ENCODE measurements at regions not wholly inside any gene's neighbourhood (a gene's known extent, or its start where the extent isn't known, plus 50 kb on each side); places are given as distances from the start of the nearest gene placed in this dataset.

DNA sequence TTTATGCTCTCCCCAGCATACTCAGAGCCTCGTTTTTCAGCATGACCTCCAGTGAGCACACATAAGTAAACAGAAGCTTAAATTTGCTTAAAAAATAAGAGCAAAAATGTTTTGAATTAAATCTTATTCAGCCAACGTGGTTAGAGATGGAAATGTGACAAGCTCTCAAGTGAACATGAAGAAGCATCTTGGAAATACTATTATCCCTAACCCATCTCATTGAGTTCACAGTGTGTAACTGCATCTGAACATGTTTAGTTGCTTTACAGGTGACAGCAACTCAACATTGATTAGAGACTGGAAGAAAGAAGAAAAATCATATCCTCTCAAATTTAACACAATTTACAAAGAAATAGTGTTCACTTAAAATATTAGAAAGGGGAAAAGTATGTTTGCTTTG lies 1785.1 kb downstream of the MAT2B start:
- Mint-ChIP-seq H3K27ac (no peak overlapping the region), H3K36me3 (ENCODE audit: low read depth) (no peaks in the 10 kb centered on the region), H3K9me3 (no peaks in the 10 kb centered on the region), H3K4me3 (no peak overlapping the region), H3K4me1 (ENCODE audit: low read depth) (no peaks in the 10 kb centered on the region), H3K27me3 (no peaks in the 10 kb centered on the region)
- intact Hi-C loops (cut with micrococcal nuclease), result no loop called here

DNA sequence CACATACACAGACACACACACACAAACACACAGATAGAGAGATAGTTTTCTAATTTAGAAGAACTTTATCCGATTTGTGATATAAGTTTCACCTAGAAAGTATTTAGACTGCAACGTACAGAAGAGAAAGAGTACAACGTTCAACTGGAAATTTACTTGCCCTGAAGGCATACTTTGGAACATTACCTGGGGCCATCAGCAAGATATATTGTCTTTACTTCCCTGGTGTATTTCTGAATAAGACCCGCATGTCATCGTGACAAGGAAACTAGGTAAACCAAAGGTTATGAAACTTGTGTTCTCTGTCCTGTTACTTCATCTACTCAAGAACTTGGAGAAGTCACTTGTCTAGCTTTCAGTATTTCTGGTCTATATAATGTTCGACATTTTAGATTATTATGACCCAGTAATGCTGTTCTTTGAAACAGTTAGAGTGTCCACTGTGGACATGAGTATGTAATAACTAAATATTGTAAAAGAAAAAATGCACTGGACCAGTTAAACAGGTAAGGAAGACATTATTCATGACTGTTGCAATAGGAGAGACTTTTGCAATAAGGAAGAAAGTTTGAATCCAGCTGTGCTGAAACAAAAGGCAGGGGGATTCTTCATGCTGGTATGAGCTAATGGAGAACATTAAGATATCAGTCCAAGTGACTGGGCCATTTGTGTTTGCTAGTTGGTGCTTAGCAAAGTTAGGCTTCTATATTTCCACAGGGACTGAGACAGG lies 1791.1 kb downstream of the MAT2B start:
- Mint-ChIP-seq H3K4me3 (no peak overlapping the region), H3K36me3 (ENCODE audit: low read depth) (no peaks in the 10 kb centered on the region), H3K9me3 (peaks cover 7% of the 10 kb centered on the region), H3K4me1 (ENCODE audit: low read depth) (no peaks in the 10 kb centered on the region), H3K27me3 (no peaks in the 10 kb centered on the region), H3K27ac (no peak overlapping the region)
- intact Hi-C loops (cut with micrococcal nuclease), result no loop called here

DNA sequence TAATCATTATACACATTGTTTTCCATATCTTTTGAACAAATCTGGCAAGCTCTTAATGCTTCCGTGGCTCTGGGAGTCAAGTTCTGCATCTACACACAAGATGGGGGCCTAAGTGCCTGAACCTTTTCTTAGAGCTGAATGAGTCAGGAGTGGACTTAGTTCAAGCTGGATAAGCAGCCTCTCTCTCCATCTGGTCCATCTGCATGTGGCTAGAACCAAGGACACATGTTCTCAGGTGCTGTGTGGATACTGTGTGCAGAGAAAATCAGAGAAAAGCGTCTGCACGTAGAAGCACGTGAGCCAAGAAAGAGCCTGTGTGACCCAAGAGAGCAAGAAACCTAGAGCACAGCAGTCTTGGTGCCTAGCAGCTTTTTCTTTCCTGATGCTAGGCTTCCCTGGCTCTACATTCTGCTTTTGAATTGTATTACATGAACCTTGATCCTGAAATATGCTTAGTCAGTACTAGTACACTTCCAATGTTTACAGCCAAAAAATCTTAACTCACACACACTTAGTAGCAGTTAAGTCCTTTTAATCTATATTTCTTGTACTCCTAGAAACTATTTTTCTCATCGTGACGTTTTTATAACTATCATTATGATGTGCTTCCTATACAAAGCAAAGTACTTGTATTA lies 1798.9 kb downstream of the MAT2B start:
- Mint-ChIP-seq H3K36me3 (ENCODE audit: low read depth) (no peaks in the 10 kb centered on the region), H3K4me1 (ENCODE audit: low read depth) (no peaks in the 10 kb centered on the region), H3K27ac (no peak overlapping the region), H3K9me3 (peaks cover 20% of the 10 kb centered on the region), H3K4me3 (no peak overlapping the region), H3K27me3 (no peaks in the 10 kb centered on the region)
- intact Hi-C loops (cut with micrococcal nuclease), result no loop called here

DNA sequence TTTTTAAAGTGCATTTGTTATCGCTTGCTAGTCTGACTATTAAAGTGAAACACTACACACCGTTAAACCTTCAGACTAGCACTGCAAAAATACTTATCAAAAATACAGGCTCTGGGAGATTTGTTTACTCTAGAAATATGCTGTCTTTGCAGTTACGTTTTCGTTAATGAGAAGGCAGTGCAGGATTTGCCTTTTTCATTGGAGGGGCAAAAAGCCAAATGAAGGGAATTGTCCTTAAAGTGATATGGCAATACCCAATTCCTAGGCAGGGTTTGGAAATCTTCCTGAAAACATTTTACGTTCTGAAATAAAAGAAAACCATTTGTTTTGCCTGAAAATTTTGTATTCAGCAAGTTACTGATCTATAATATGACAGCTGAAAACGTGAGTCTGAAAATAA lies 1800.2 kb downstream of the MAT2B start:
- intact Hi-C loops (cut with micrococcal nuclease), result no loop called here
- no peaks in the 10 kb centered on the region for H3K36me3 Mint-ChIP-seq (ENCODE audit: low read depth)
- no peak overlapping the region for H3K4me3 Mint-ChIP-seq
- no peaks in the 10 kb centered on the region for H3K27me3 Mint-ChIP-seq
- H3K4me1 Mint-ChIP-seq (ENCODE audit: low read depth), result no peaks in the 10 kb centered on the region
- peaks cover 29% of the 10 kb centered on the region for H3K9me3 Mint-ChIP-seq
- H3K27ac Mint-ChIP-seq, result no peak overlapping the region

DNA sequence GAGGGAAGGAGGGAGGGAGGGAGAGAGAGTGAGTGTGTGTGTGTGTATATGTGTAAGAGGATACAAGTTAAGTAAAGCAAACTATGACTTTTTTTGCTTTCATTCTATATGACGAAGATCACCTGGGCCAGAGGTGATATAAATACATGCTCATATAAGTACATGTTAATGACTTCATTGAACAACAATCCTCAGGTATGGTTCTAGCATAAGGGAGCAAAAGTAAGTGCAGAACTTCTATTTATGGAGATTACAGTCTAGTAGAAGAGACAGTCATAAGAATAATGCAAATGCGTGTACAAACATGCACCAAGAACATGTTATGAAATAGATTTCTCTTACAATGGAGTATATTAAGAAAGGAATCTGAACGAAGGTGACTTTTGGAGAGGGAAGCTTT lies 1804.0 kb downstream of the MAT2B start:
- Mint-ChIP-seq H3K4me3 (no peak overlapping the region), H3K27ac (no peak overlapping the region), H3K4me1 (ENCODE audit: low read depth) (no peaks in the 10 kb centered on the region), H3K27me3 (no peaks in the 10 kb centered on the region), H3K36me3 (ENCODE audit: low read depth) (no peaks in the 10 kb centered on the region), H3K9me3 (peaks cover 23% of the 10 kb centered on the region)
- intact Hi-C loops (cut with micrococcal nuclease), result no loop called here

DNA sequence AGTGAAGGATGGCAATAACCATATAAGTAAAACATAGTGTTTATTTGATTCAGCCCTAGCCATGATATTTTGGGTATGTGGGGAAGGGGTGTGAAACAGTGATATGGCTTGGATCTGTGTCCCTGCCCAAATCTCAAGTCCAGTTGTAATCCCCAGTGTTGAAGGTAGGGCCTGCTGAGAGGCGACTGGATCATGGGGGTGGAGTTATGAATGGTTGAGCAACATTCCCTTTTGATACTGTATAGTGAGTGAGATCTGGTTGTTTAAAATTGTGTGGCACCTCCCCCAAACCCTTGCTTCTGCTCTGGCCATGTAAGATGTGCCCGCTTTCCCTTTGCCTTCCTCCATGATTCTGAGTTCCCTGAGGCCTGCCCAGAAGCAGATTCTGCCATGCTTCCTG lies 1804.6 kb downstream of the MAT2B start:
- Mint-ChIP-seq H3K27me3 (no peaks in the 10 kb centered on the region), H3K36me3 (ENCODE audit: low read depth) (no peaks in the 10 kb centered on the region), H3K9me3 (peaks cover 28% of the 10 kb centered on the region), H3K4me1 (ENCODE audit: low read depth) (no peaks in the 10 kb centered on the region), H3K4me3 (no peak overlapping the region), H3K27ac (no peak overlapping the region)
- intact Hi-C loops (cut with micrococcal nuclease), result no loop called here

DNA sequence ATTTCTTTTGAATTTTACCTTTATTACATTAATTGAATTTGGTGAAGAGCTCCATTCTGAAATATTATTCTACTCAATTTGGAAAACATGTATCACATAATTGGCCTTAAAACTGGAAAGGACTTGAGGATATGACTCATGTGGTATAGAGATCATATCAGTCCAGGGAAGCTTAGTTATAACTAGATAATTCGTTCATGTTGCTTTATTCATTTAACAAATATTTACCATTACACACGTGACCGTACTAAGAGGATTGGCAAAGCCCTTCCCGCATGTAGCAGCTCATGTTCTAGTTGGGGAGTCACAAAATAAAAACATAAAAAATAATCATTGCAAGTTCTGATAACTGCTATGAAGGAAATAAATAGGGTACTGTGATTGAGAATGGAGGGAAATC lies 1816.5 kb downstream of the MAT2B start:
- Mint-ChIP-seq H3K4me3 (no peak overlapping the region), H3K36me3 (ENCODE audit: low read depth) (no peaks in the 10 kb centered on the region), H3K27ac (no peak overlapping the region), H3K27me3 (no peaks in the 10 kb centered on the region), H3K4me1 (ENCODE audit: low read depth) (no peaks in the 10 kb centered on the region), H3K9me3 (peaks cover 42% of the 10 kb centered on the region)
- intact Hi-C loops (cut with micrococcal nuclease), result no loop called here

DNA sequence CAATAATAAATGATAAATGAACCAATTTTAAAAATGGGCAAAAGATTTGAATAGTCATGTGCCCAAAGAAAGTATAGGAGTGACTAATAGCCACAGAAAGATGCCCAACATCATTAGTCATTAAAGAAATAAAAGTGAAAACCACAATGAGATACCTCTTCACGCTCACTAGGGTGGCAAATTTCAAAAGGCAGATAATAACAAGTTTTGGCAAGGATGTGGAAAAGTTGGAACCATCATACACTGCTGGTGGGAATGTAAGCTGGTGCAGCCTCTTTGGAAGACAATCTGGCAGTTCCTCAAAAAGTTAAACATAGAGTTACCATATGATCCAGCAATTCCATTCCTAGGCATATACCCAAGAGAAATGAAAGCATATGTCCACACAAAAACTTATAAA lies 1819.8 kb downstream of the MAT2B start:
- Mint-ChIP-seq H3K36me3 (ENCODE audit: low read depth) (no peaks in the 10 kb centered on the region), H3K9me3 (peaks cover 10% of the 10 kb centered on the region), H3K4me1 (ENCODE audit: low read depth) (no peaks in the 10 kb centered on the region), H3K27ac (no peak overlapping the region), H3K27me3 (no peaks in the 10 kb centered on the region), H3K4me3 (no peak overlapping the region)
- intact Hi-C loops (cut with micrococcal nuclease), result no loop called here

DNA sequence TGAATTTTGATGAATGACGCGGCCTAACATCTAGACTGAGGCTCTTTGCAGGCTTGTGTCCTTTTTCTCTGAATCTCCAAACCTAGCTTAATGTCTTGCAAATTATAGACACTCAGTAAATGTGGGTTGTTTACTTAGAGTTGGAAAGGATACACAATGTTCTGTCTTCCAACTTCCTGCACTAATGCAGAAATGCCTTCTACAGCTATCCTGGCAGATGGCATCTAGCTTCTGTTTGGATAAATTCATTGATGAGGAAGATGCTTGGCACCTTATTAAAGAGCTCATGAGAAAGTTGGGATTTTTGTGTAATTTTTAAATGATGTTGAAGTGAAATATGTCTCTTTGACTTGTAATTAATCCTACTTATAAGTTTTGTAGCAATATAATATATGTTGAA lies 1822.2 kb downstream of the MAT2B start:
- Mint-ChIP-seq H3K4me1 (ENCODE audit: low read depth) (peaks cover under 1% of the 10 kb centered on the region), H3K27ac (no peak overlapping the region), H3K9me3 (peaks cover 6% of the 10 kb centered on the region), H3K36me3 (ENCODE audit: low read depth) (no peaks in the 10 kb centered on the region), H3K27me3 (no peaks in the 10 kb centered on the region), H3K4me3 (no peak overlapping the region)
- intact Hi-C loops (cut with micrococcal nuclease), result no loop called here

DNA sequence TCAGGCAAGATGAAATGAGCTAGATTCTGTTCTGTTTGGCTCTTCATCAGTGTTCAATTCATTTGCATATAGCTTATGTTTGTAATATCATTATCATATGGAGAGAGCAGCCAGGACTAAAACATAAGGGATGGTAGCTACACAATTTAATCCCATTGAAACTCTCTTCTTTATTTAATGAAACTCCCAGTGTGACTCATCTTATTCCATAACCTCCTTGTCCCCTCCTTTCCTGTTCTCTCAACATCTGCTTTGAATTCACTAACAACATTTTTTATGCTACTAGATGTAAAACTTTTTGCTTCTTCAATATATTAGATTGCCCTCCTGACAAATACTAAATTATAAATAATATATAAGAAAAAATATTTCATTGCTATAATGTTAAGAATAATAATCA lies 1823.4 kb downstream of the MAT2B start:
- H3K27me3 Mint-ChIP-seq, result no peaks in the 10 kb centered on the region
- no peak overlapping the region for H3K27ac Mint-ChIP-seq
- H3K4me1 Mint-ChIP-seq (ENCODE audit: low read depth), result peaks cover 8% of the 10 kb centered on the region
- intact Hi-C loops (cut with micrococcal nuclease), result no loop called here
- H3K4me3 Mint-ChIP-seq, result no peak overlapping the region
- H3K9me3 Mint-ChIP-seq, result peaks cover 15% of the 10 kb centered on the region
- H3K36me3 Mint-ChIP-seq (ENCODE audit: low read depth), result no peaks in the 10 kb centered on the region

DNA sequence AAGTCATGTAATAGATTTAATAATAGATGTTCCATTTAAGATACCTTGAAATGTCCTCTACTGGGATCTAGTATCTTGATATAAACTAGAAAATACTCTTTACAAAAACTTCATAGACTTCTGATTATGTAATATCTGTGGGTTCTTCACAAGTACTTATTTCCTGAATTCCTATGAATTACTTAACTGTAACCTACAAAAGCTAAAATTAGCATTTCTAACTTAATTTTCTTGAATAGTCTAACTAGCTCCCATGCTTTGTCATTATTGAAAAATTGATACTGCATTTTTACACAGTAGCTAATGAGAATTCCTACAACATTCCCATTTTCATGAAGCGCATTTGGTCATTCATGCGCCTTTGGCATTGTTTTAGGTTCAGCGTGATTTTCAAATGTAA lies 1828.2 kb downstream of the MAT2B start:
- intact Hi-C loops (cut with micrococcal nuclease), result no loop called here
- Mint-ChIP-seq H3K4me3 (no peak overlapping the region), H3K27me3 (no peaks in the 10 kb centered on the region), H3K36me3 (ENCODE audit: low read depth) (no peaks in the 10 kb centered on the region), H3K27ac (no peak overlapping the region), H3K9me3 (peaks cover 25% of the 10 kb centered on the region), H3K4me1 (ENCODE audit: low read depth) (peaks cover 8% of the 10 kb centered on the region)

DNA sequence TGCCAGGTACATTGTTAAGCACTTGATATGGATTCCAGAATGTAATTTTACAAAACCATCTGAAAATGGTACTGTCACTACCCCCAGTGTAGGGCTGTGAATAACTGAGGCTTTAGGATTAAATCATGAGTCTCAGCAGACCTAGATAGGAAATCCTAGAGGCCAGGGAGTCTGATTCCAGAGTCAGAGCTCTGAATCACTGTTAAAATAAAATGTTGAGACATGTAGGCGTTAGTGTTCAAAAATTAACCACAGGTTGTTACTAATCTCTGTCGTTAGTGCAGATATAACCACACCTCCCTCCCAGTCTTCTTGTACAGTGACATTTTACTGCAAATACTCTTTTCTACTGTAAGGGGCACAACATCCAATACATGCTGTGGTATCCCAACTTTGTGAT lies 1828.8 kb downstream of the MAT2B start:
- Mint-ChIP-seq H3K36me3 (ENCODE audit: low read depth) (no peaks in the 10 kb centered on the region), H3K27me3 (no peaks in the 10 kb centered on the region), H3K4me3 (no peak overlapping the region), H3K27ac (no peak overlapping the region), H3K9me3 (peaks cover 25% of the 10 kb centered on the region), H3K4me1 (ENCODE audit: low read depth) (peaks cover 8% of the 10 kb centered on the region)
- intact Hi-C loops (cut with micrococcal nuclease), result no loop called here

DNA sequence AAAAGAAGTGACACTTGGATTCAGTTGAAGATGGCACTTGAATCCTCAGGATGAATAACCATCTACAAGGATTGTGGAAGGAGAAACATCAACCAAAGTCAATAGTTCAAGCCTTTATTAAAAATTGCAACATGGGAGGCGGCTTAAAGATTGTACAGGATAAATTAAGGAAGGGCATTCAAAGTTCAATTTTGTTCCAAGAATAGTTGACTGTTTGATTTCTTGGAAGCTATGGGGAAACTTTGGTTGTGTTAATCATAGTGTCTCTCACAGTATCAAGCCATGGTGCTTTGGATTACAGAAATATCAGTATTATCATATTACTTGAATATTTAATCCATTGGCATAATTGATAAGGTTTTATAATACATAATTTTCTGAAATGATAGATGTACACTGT lies 1844.3 kb downstream of the MAT2B start:
- H3K27me3 Mint-ChIP-seq, result no peaks in the 10 kb centered on the region
- no peak overlapping the region for H3K27ac Mint-ChIP-seq
- no peaks in the 10 kb centered on the region for H3K36me3 Mint-ChIP-seq (ENCODE audit: low read depth)
- intact Hi-C loops (cut with micrococcal nuclease), result no loop called here
- H3K4me3 Mint-ChIP-seq, result no peak overlapping the region
- H3K9me3 Mint-ChIP-seq, result no peaks in the 10 kb centered on the region
- H3K4me1 Mint-ChIP-seq (ENCODE audit: low read depth), result peaks cover 20% of the 10 kb centered on the region

DNA sequence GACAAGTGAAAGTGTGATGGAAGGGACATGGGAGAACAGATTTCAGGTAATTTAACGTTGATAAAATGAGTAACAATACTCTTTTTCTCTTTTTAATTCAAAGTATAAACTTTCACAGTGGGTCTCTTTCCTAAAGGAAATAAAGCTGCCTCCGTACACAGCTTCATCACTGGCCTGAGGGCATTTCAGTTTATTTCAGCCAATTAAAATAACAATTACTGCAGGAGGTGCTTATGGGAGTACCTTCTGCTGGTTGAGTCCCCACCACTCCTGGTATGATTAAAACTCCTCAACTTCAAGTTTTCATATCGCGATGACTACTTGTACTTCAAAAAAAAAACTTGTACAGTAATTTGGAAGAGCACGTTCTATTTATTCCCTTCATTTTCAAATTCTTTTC lies 1845.9 kb downstream of the MAT2B start:
- intact Hi-C loops (cut with micrococcal nuclease), result no loop called here
- Mint-ChIP-seq H3K9me3 (no peaks in the 10 kb centered on the region), H3K4me3 (no peak overlapping the region), H3K27me3 (no peaks in the 10 kb centered on the region), H3K4me1 (ENCODE audit: low read depth) (peaks cover 20% of the 10 kb centered on the region), H3K27ac (no peak overlapping the region), H3K36me3 (ENCODE audit: low read depth) (no peaks in the 10 kb centered on the region)

DNA sequence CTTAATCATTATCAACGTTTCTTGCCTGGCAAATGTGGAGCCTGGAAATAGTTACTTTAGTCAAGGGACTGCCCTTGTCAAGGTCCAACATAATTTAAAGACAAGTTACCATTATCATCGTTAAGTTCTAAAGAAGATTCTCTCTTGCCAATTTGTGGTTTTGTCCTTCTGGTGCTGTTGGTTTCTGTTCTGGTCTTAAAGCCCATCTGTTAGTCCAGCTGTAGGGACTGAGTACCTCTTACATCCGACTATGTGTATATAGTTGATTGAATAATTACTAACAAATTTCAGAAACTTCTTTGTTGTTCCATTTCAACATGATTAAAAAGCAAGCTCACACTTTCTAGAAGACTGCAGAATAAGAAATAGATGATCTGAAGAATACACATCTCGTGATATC lies 1854.9 kb downstream of the MAT2B start:
- Mint-ChIP-seq H3K27me3 (no peaks in the 10 kb centered on the region), H3K36me3 (ENCODE audit: low read depth) (no peaks in the 10 kb centered on the region), H3K4me1 (ENCODE audit: low read depth) (peaks cover 11% of the 10 kb centered on the region), H3K9me3 (peaks cover 2% of the 10 kb centered on the region), H3K27ac (no peak overlapping the region), H3K4me3 (no peak overlapping the region)
- intact Hi-C loops (cut with micrococcal nuclease), result no loop called here

Data from dendritic cell treated with granulocyte-macrophage colony-stimulating factor and Interleukin-4, amounts not matched to agents 40 ng/mL and 50 ng/mL, for 4 days (primary cell).